ENCODE measurements at regions not wholly inside any gene's neighbourhood (a gene's known extent, or its start where the extent isn't known, plus 50 kb on each side); places are given as distances from the start of the nearest gene placed in this dataset.

GRCh38 chr7:25632616-25633015 is 404.3 kb upstream of the NPVF start:
- TF ChIP-seq CTCF (IDR thresholded peaks at IDR 0.05; ENCODE audit: control insufficient read depth, extremely low read depth, insufficient read depth), result no peak
- no peak overlapping the region for H3K4me3 ChIP-seq (ENCODE audit: low read depth, low read length)
- no peak for DNase-seq (ENCODE audit: low read depth)

GRCh38 chr7:25633426-25634036 is 405.2 kb upstream of the NPVF start:
- no peak for DNase-seq (ENCODE audit: low read depth)
- no peak for TF ChIP-seq CTCF (IDR thresholded peaks at IDR 0.05; ENCODE audit: control insufficient read depth, extremely low read depth, insufficient read depth)

GRCh38 chr7:25636168-25636567 is 407.9 kb upstream of the NPVF start:
- TF ChIP-seq CTCF (IDR thresholded peaks at IDR 0.05; ENCODE audit: control insufficient read depth, extremely low read depth, insufficient read depth), result no peak
- DNase-seq (ENCODE audit: low read depth), result no peak
- no peak overlapping the region for H3K4me3 ChIP-seq (ENCODE audit: low read depth, low read length)

More at GRCh38 chr7:25633426-25634036, 405.2 kb upstream of the NPVF start:
- H3K4me3 ChIP-seq (ENCODE audit: low read depth, low read length), result no peak overlapping the region

GRCh38 chr7:25636871-25637283 is 408.6 kb upstream of the NPVF start:
- TF ChIP-seq CTCF (IDR thresholded peaks at IDR 0.05; ENCODE audit: control insufficient read depth, extremely low read depth, insufficient read depth), result no peak
- no peak for DNase-seq (ENCODE audit: low read depth)
- no peak overlapping the region for H3K4me3 ChIP-seq (ENCODE audit: low read depth, low read length)

- no peak overlapping the region for H3K4me3 ChIP-seq (ENCODE audit: low read depth, low read length)
- no peak for DNase-seq (ENCODE audit: low read depth)
- TF ChIP-seq CTCF (IDR thresholded peaks at IDR 0.05; ENCODE audit: control insufficient read depth, extremely low read depth, insufficient read depth), result no peak
These were observed 409.8 kb upstream of the NPVF start for GRCh38 chr7:25638068-25638467.

- DNase-seq (ENCODE audit: low read depth), result no peak
- no peak overlapping the region for H3K4me3 ChIP-seq (ENCODE audit: low read depth, low read length)
- no peak for TF ChIP-seq CTCF (IDR thresholded peaks at IDR 0.05; ENCODE audit: control insufficient read depth, extremely low read depth, insufficient read depth)
These were observed 410.4 kb upstream of the NPVF start for GRCh38 chr7:25638590-25639244.

GRCh38 chr7:25642849-25643248 is 414.6 kb upstream of the NPVF start:
- TF ChIP-seq CTCF (IDR thresholded peaks at IDR 0.05; ENCODE audit: control insufficient read depth, extremely low read depth, insufficient read depth), result no peak
- no peak for DNase-seq (ENCODE audit: low read depth)
- H3K4me3 ChIP-seq (ENCODE audit: low read depth, low read length), result no peak overlapping the region

Data from LNCaP clone FGC (cell line).